Colonic mucosa (tissue), 4 donors: ENCODE measurements at regions not wholly inside any gene's neighbourhood (a gene's known extent, or its start where the extent isn't known, plus 50 kb on each side); places are given as distances from the start of the nearest gene placed in this dataset.
"Not testable (repeated sequence)": the region's sequence is repeated elsewhere in the genome, so short reads cannot be mapped to it uniquely, and the experiment has no call there.

ENCODE experiments used
- DNase-seq: peaks from one replicate; pipeline ENCODE4 v3.0.0-alpha.2; 2020
- H3K27ac ChIP-seq: fragments of 200-600 bp; one replicate; pipeline ENCODE4 v1.8.0; 2021
- H3K27me3 ChIP-seq: fragments of 200-600 bp; one replicate; pipeline ENCODE4 v1.8.0; 2021
- H3K36me3 ChIP-seq: fragments of 200-600 bp; one replicate; pipeline ENCODE4 v1.8.0; 2021
- H3K4me1 ChIP-seq: fragments of 200-600 bp; one replicate; pipeline ENCODE4 v1.8.0; 2021; ENCODE audit warnings: mild to moderate bottlenecking
- H3K4me3 ChIP-seq: fragments of 200-600 bp; one replicate; pipeline ENCODE4 v1.8.0; 2021
- H3K9ac ChIP-seq, 2 donors: one replicate each; pipeline ENCODE4 v1.7.0; 2013; ENCODE audit warnings: control low read depth in 2 of 2, low read depth in 2 of 2, low read length in 2 of 2
- H3K9me3 ChIP-seq: fragments of 200-600 bp; one replicate; pipeline ENCODE4 v1.8.0; 2021
- intact Hi-C: fragments of 100-400 bp; cut with DNase I; formaldehyde crosslinking; loops from one replicate; pipeline ENCODE4 v1.14.1; 2022
- TF ChIP-seq, protein P1 (sequence below): fragments of 200-600 bp; IDR thresholded peaks from one replicate; pipeline ENCODE4 v1.8.0; 2022; ENCODE audit warnings: antibody characterized with exemption, mild to moderate bottlenecking
- donor health status: healthy.
- donor health status: DM: no; HTN: no; CAD: no.
- donor health status: DM: no; HTN: no; CAD: no.

DNA sequence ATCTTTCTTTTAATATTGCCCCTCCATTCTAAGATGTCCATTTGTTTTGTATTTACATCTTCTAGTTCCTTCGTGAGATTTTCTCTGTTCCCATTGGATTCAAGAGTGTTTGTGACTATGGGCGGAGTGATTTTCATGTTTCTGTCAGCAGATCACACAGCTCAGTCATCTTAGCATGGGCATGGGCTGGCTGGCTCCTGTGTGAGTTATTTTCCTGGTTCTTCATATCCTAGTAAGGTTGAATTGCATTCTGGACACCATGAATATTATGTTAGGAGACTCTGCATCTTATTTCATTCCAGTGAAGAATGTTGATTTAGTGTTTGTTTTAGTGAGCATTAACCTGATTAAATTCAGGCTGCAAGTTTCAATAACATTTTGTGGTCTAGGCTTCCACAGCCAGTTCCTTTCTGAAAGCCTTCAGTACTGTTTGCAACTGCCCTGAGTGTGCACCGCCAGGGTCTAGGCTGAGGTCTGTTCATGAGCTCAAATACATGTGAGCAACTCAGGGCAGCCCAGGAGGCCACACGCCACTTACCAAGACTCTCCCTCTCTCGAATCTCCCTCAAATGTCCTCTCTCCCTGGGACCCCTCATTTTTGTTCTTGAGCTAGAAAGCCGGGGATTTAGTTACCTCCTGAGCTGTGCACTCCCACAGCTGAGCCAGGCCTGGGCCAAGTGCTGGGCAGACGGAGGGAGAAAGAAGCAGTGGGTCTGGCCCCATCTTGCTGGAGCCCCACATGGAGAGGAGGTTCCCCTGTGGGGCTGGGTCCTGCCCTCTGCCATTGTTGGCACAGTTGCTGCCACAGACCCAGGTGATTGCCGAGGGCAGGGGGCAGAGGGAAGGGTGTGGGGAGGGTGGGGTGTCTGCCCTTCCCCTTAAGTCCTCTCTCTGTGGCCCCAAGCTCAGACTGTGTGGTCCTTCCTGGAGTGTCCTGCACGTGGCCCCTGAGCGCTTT, 145.9 kb downstream of the RTP5 start:
- intact Hi-C loops, result no loop called here
- no peak overlapping the region for H3K4me3 ChIP-seq
- TF ChIP-seq, protein P1, sequence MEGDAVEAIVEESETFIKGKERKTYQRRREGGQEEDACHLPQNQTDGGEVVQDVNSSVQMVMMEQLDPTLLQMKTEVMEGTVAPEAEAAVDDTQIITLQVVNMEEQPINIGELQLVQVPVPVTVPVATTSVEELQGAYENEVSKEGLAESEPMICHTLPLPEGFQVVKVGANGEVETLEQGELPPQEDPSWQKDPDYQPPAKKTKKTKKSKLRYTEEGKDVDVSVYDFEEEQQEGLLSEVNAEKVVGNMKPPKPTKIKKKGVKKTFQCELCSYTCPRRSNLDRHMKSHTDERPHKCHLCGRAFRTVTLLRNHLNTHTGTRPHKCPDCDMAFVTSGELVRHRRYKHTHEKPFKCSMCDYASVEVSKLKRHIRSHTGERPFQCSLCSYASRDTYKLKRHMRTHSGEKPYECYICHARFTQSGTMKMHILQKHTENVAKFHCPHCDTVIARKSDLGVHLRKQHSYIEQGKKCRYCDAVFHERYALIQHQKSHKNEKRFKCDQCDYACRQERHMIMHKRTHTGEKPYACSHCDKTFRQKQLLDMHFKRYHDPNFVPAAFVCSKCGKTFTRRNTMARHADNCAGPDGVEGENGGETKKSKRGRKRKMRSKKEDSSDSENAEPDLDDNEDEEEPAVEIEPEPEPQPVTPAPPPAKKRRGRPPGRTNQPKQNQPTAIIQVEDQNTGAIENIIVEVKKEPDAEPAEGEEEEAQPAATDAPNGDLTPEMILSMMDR, result no peak
- H3K36me3 ChIP-seq, result no peaks in the 10 kb centered on the region
- no peak overlapping the region for H3K27ac ChIP-seq
- no peak overlapping the region for H3K9ac ChIP-seq
- no peaks in the 10 kb centered on the region for H3K4me1 ChIP-seq
- H3K27me3 ChIP-seq, result no peaks in the 10 kb centered on the region
- no peak for DNase-seq
- no peaks in the 10 kb centered on the region for H3K9me3 ChIP-seq

DNA sequence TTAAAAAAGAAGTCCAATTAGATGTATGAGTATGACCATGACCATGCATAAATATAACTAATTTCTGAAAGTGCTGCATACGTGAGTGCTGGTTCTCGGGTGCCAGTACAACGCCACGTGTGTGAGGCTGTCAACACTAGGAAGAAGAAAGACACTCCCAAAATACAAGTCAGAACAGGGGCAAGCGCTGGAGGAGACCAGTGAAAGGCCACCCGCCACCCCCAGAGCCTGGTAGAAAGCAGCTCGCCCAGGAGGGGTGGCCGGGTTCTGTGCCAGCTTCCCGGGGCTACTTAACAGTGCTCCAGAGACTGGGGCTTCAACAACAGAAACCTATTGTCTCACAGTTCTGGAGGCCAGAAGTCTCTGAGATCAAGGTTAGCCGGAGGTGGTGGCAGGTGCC, 147.6 kb downstream of the RTP5 start:
- Histone ChIP-seq H3K9me3 (no peaks in the 10 kb centered on the region), H3K4me3 (no peak overlapping the region), H3K27ac (no peak overlapping the region), H3K4me1 (no peaks in the 10 kb centered on the region), H3K9ac (no peak overlapping the region), H3K27me3 (no peaks in the 10 kb centered on the region), H3K36me3 (no peaks in the 10 kb centered on the region)
- no peak for DNase-seq
- intact Hi-C loops, result no loop called here
- TF ChIP-seq, protein P1, result no peak

DNA sequence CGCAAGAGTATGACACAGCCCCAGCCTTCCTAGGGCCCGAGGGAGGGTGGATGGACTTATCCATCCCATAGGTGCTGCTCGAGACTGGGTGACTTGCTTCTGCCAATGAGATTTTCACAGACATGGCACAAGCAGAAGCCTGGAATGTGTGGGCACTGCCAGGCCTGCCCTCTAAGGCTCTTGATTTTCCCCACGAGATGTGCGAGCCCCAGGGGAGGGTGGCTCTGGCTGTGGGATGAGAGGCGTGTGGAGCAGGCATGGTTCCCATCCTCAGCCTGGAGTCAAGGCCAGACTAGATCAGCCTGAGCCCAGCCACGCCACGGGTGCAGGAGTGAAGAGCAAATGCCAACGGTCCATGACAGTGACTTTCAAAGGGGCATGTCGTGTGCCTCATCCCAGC, 148.9 kb downstream of the RTP5 start:
- H3K27ac ChIP-seq, H3K4me3 ChIP-seq, H3K9me3 ChIP-seq, H3K27me3 ChIP-seq, intact Hi-C loops, H3K36me3 ChIP-seq, DNase-seq, H3K9ac ChIP-seq, H3K4me1 ChIP-seq: not testable (repeated sequence)

DNA sequence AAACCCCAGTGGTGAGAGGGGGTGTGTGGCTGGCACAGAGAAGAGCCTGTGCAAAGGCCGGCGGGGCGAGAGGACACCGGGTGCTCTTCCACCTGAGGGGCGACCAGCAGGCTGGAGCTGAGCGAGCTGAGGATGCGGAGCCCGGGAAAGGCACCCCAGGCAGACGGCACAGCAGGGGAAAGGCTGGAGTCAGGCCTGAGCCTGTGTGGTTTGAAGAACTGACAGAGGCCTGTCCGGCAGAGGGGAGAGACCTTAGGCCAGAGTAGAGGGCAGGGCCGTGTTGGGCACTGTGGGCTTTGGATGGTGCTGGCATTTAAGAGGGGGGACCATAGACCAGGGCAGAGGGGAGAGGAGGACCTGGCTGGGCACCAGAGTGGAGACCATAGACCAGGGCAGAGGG, 149.8 kb downstream of the RTP5 start:
- no peaks in the 10 kb centered on the region for H3K4me1 ChIP-seq
- H3K9me3 ChIP-seq, result no peaks in the 10 kb centered on the region
- H3K36me3 ChIP-seq, result no peaks in the 10 kb centered on the region
- no peak overlapping the region for H3K27ac ChIP-seq
- intact Hi-C loops, result no loop called here
- H3K27me3 ChIP-seq, result no peaks in the 10 kb centered on the region
- no peak overlapping the region for H3K9ac ChIP-seq
- TF ChIP-seq, protein P1, result no peak
- H3K4me3 ChIP-seq, result no peak overlapping the region
- DNase-seq, result no peak

DNA sequence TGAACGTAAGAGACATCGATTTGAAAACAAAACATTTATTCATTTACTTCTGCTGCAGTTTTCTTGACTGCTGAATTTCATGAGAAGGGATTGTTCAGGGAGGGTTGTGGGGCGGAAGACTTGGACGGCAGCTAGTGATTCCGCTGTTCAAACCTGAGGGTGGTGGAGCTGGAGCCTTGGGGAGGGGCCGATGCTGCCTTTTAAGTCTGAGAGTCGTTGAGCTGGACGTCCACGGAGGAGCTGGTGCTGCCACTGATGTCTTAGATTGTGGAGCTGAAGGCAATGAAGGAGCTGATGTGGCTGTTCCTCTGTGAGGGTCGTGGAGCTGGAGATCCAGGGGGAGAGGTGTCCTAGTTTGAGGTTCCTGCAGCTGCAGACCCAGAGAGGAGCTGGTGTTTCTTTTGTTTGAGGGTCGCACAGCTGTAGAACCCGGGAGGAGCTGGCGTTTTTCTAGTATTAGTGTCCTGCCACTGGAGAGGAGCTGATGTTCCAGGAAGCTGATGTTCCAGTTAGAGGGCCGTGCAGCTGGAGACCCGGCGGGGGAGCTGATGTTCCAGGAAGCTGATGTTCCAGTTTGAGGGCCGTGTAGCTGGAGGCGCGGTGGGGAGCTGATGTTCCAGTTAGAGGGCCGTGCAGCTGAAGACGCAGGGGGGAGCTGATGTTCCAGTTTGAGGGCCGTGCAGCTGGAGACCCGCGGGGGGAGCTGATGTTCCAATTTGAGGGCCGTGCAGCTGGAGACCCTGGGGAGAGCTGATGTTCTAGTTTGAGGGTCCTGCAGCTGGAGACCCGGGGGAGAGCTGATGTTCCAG, 150.9 kb downstream of the RTP5 start:
- no peak for DNase-seq
- Histone ChIP-seq H3K27ac (no peak overlapping the region), H3K36me3 (no peaks in the 10 kb centered on the region), H3K27me3 (no peaks in the 10 kb centered on the region), H3K9me3 (no peaks in the 10 kb centered on the region), H3K9ac (no peak overlapping the region), H3K4me3 (no peak overlapping the region), H3K4me1 (no peaks in the 10 kb centered on the region)
- intact Hi-C loops, result no loop called here
- TF ChIP-seq, protein P1, result no peak
